HG03045 (cell line): ENCODE measurements at regions not wholly inside any gene's neighbourhood (a gene's known extent, or its start where the extent isn't known, plus 50 kb on each side); places are given as distances from the start of the nearest gene placed in this dataset.

Experiments
- ATAC-seq: cut with Tn5 transposase; IDR thresholded peaks from one replicate; pipeline ENCODE4 v1.9.1; 2021; ENCODE audit warnings: mild to moderate bottlenecking, moderate library complexity; ENCODE audit not compliant: unreplicated experiment

GRCh38 chr16:51443934-51444333 lies 292.9 kb upstream of the SALL1 start:
- ATAC-seq, result no peak

DNA sequence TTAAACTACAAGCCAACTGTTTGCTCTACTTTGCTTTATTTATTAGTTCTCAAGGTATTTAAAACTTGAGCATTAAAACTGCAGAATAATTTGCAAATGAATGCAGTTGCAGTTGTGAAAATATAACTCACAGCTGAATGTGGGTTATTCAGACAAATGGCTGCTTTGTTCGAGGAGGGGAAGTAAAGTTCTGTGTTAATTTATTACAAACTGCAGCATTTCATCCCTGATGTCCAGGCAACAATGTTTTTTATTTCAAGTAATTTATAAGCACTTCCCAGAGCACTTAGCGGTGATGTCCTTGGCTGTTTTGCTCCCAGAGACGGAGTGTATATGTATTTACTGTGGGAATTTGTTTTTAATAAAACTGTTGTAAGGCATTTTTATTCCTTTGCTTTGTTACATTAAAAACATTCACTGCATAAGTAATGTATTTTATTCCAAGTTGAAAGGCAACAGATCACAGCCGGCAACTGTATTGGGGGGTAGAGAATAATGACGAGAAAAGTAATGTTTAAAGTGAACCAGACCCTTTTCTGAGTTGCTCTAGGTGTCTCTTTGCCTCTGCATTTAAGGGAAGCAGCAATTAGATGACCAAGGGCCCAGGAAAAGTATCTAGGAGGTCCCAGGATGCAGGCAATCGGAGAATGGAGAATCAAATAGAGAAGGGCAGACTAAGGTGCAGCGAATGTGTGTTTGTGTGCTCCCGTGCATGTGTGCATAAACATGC lies 291.2 kb upstream of the SALL1 start:
- no peak for ATAC-seq

GRCh38 chr16:51440131-51440889 lies 289.2 kb upstream of the SALL1 start:
- no peak for ATAC-seq

- no peak for ATAC-seq
Observed at GRCh38 chr16:51439271-51439670, 288.2 kb upstream of the SALL1 start.

- no peak for ATAC-seq
Observed at GRCh38 chr16:51436742-51437141, 285.7 kb upstream of the SALL1 start.

DNA sequence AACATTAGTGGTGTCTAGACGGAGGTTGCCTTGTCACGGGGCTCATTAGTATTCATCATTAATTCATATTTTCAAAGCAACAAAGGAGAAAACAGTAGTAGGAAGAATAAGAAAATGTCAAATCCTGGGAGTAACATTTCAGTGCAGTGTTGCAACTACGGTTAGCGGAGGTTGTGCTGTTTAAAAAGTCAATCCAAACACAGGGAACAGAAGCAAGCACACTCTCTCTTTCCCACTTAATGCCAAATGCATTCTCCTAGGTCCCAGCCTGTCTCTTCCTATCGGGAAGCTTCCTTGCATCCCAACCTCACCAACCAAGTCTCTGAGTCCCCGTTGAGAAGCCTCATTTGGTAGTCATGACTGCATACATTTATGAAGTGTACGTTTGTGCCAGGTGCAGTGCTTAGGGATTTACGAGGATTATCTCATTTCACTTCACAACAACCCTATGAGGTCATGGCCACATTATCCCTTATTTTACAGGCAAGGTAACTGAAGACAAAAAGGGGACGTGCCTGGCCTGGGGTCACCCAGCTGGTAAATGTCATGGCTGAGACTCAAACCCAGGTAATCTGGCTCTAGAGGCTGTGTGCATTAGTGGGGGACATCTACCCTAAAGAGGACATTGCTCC lies 283.6 kb upstream of the SALL1 start:
- ATAC-seq, result no peak

- no peak for ATAC-seq
Observed at GRCh38 chr16:51433599-51433998, 282.5 kb upstream of the SALL1 start.

GRCh38 chr16:51431517-51432241 lies 280.6 kb upstream of the SALL1 start:
- ATAC-seq, result no peak

GRCh38 chr16:51430716-51431369 lies 279.8 kb upstream of the SALL1 start:
- ATAC-seq, result no peak

DNA sequence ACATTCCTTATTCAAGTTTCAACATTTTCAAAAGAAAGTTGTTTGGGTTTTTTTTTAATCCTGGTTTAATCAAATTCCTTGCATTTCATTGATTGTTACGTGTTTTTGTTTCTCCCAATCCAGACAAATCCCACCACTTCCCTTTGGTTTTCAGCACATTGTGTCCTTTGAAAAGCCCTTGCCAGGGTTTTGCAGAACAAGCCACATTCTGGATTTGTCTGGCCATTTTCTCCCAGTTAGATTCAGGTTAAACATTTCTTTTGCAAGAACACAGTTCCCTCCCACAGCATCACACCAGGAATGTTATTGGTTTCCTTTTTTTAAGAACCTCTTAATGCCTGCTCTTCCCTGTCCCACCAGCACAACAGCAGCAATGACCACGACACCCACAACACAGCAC lies 278.0 kb upstream of the SALL1 start:
- no peak for ATAC-seq

DNA sequence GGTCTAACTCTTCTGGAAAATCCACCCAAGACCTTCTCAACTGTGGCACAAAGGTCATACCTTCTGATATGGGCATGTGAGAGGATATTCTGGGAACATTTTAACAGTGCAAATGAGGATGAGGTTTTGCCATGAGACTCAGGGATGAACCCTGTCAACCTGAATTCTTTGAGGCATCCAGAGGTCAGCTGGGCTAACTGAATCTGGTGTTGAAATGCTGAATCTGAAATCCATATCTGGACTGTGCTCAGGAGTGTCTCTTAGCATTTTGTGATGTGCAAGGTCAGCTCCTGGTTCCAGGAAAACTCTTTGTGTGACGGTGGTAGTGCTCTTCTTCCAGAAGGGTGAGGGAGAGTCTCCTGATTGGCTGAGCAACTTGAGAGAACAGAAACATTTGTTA lies 276.0 kb upstream of the SALL1 start:
- no peak for ATAC-seq

- ATAC-seq, result no peak
Observed at GRCh38 chr16:51426276-51426675, 275.2 kb upstream of the SALL1 start.

DNA sequence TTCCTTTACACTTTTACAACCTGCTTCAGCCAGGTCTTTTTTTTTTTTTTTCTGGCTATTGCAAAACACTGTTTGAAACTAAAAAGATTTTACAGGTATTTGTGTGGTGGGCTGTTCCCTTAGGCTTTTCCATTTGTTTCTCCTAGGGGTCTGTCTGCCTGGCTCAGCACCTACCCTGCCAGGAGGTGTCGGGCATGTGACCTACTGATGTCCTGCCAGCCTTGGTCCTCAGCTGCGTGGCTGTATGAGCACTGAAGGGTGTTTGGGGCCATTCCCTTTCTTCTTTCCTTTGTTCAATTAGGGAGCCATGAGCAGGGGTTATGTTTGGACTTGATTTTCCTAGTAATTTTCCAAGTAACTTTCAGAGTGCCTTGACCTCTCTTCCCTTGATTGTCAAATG lies 269.2 kb upstream of the SALL1 start:
- no peak for ATAC-seq

- ATAC-seq, result no peak
Observed at GRCh38 chr16:51419768-51420167, 268.7 kb upstream of the SALL1 start.

DNA sequence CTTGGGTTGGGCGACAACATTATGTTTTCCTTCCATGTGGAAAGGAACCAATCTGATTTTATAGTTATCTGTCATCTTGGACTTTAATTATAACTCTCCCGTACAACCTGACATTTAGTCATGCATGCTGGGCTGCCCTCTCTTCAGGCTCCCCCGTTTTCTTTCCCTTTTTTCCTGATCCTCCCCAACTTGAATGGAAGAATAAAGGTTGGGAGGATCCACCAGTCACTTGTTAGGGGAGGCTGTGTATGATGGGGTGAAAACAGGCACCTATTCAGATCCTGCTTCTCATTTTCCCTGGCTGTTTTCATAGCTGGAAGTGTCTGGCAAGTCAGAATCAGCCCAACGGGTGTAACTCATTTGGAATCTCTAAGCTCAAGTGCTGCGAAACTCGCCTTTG lies 267.2 kb upstream of the SALL1 start:
- no peak for ATAC-seq

DNA sequence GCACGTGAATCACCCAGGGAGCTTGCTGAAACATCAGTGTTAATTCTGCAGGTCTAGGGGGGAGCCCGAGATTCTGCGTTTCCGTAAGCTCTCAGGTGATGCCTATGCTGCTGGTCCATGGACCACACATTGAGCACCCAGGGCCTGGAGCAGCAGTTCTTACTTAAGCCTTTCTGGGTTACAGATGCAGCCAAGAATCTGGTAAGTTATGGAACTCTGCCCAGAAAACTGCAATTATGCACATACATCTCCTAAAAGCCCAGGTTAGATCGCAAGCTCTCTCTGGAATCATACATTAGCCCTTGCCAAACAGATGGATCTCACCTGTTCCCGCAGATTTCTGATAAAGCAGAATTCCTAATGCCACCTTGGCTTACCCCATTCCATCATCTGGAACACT lies 265.9 kb upstream of the SALL1 start:
- no peak for ATAC-seq

DNA sequence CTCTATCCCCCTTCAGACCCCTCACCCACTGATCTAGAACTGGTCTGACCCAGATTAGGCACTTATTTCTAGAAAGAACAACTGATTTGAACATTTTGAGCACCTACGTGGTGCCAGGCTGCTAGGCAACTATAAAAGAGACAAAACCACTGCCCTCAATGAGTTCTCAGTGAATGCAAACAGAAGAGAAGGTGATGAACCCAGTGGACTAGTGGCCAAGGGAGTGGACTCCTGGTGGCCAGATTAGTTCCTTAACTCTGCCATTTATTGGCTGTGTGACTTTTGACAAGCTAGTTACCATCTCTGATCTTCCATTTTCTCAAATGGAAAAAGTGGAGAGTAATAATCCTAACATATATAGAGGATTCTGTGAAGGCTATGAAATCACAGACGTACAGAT lies 259.1 kb upstream of the SALL1 start:
- no peak for ATAC-seq

GRCh38 chr16:51409001-51409675 lies 258.1 kb upstream of the SALL1 start:
- ATAC-seq, result no peak

DNA sequence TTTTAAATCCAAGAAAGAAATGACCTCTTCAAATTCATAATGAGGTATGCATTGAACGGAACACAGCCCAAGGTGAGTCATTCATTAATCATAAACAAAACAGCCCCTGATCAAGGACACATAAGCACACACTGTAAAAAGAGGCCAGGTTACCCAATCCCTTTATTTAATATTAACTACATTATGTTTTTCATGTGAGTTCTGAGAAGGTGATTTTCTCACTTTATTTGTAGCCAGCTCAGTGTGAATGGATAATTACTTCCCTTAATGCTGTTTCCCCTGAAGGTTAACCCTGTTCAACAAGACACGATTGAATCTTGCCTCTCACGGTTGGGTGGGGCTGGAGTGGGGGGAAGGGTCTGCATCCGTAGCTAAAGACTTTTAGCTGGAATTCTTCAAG lies 257.3 kb upstream of the SALL1 start:
- no peak for ATAC-seq

GRCh38 chr16:51407921-51408320 lies 256.9 kb upstream of the SALL1 start:
- ATAC-seq, result no peak
